ENCODE measurements at regions not wholly inside any gene's neighbourhood (a gene's known extent, or its start where the extent isn't known, plus 50 kb on each side); places are given as distances from the start of the nearest gene placed in this dataset.
"Not testable (repeated sequence)": the region's sequence is repeated elsewhere in the genome, so short reads cannot be mapped to it uniquely, and the experiment has no call there.

- DNase-seq, result no peak
- Histone ChIP-seq H3K36me3 (no peaks in the 10 kb centered on the region), H3K4me3 (no peak overlapping the region), H3K4me1 (ENCODE audit: insufficient read depth) (no peaks in the 10 kb centered on the region), H3K9me3 (no peaks in the 10 kb centered on the region), H3K27ac (no peak overlapping the region), H3K27me3 (no peaks in the 10 kb centered on the region)
- intact Hi-C loops (cut with DNase I), result no loop called here
- TF ChIP-seq POLR2A (IDR thresholded peaks at IDR 0.05) (no peak), EP300 (IDR thresholded peaks at IDR 0.05) (no peak)
- WGBS, 3 donors, result 49 to 63% (median 51%) methylated on average over 2 of the region's 2 CpGs
These were observed 115.2 kb upstream of the PPP1R9A start for GRCh38 chr7:94792241-94792640.

- intact Hi-C loops (cut with DNase I); DNase-seq; H3K9me3 ChIP-seq; H3K36me3 ChIP-seq; H3K27ac ChIP-seq; H3K27me3 ChIP-seq; H3K4me3 ChIP-seq; H3K4me1 ChIP-seq (ENCODE audit: insufficient read depth): not testable (repeated sequence)
- 94 to 95% (median 95%) methylated on average over 6 of the region's 6 CpGs for WGBS, 3 donors
These were observed 110.0 kb upstream of the PPP1R9A start for GRCh38 chr7:94797404-94797803.

- TF ChIP-seq EP300 (IDR thresholded peaks at IDR 0.05) (no peak), POLR2A (IDR thresholded peaks at IDR 0.05) (no peak), CTCF (IDR thresholded peaks at IDR 0.05) (no peak)
- no peaks in the 10 kb centered on the region for H3K9me3 ChIP-seq
- H3K4me3 ChIP-seq, result no peak overlapping the region
- WGBS, 3 donors, result 92 to 95% (median 94%) methylated on average over 2 of the region's 2 CpGs
- H3K27ac ChIP-seq, result no peak overlapping the region
- DNase-seq, result no peak
- no peaks in the 10 kb centered on the region for H3K36me3 ChIP-seq
- intact Hi-C loops (cut with DNase I), result no loop called here
- H3K27me3 ChIP-seq, result no peaks in the 10 kb centered on the region
- H3K4me1 ChIP-seq (ENCODE audit: insufficient read depth), result no peaks in the 10 kb centered on the region
These were observed 103.6 kb upstream of the PPP1R9A start for GRCh38 chr7:94803821-94804220.

- H3K9me3 ChIP-seq; intact Hi-C loops (cut with DNase I); H3K27me3 ChIP-seq; DNase-seq; H3K4me1 ChIP-seq (ENCODE audit: insufficient read depth); H3K4me3 ChIP-seq; H3K27ac ChIP-seq; H3K36me3 ChIP-seq: not testable (repeated sequence)
- 49 to 68% (median 54%) methylated on average over 1 of the region's 1 CpG for WGBS, 3 donors
These were observed 98.7 kb upstream of the PPP1R9A start for GRCh38 chr7:94808673-94809072.

GRCh38 chr7:94810496-94810895, 96.9 kb upstream of the PPP1R9A start:
- WGBS, 3 donors, result 80 to 87% (median 85%) methylated on average over 3 of the region's 3 CpGs
- Histone ChIP-seq H3K4me3 (no peak overlapping the region), H3K9me3 (no peaks in the 10 kb centered on the region), H3K27ac (no peak overlapping the region), H3K36me3 (no peaks in the 10 kb centered on the region), H3K27me3 (no peaks in the 10 kb centered on the region), H3K4me1 (ENCODE audit: insufficient read depth) (no peaks in the 10 kb centered on the region)
- TF ChIP-seq POLR2A (IDR thresholded peaks at IDR 0.05) (no peak), CTCF (IDR thresholded peaks at IDR 0.05) (no peak), EP300 (IDR thresholded peaks at IDR 0.05) (no peak)
- intact Hi-C loops (cut with DNase I), result no loop called here
- DNase-seq, result no peak

- Histone ChIP-seq H3K9me3 (no peaks in the 10 kb centered on the region), H3K36me3 (no peaks in the 10 kb centered on the region), H3K27ac (no peak overlapping the region), H3K4me1 (ENCODE audit: insufficient read depth) (no peaks in the 10 kb centered on the region), H3K27me3 (no peaks in the 10 kb centered on the region), H3K4me3 (no peak overlapping the region)
- TF ChIP-seq POLR2A (IDR thresholded peaks at IDR 0.05) (no peak), EP300 (IDR thresholded peaks at IDR 0.05) (no peak), CTCF (IDR thresholded peaks at IDR 0.05) (no peak)
- no peak for DNase-seq
- 85 to 88% (median 87%) methylated on average over 3 of the region's 3 CpGs for WGBS, 3 donors
- intact Hi-C loops (cut with DNase I), result no loop called here
These were observed 93.5 kb upstream of the PPP1R9A start for GRCh38 chr7:94813917-94814316.
